OCI-LY1 (cell line): ENCODE measurements at regions not wholly inside any gene's neighbourhood (a gene's known extent, or its start where the extent isn't known, plus 50 kb on each side); places are given as distances from the start of the nearest gene placed in this dataset.

Experiments
- H2AFZ ChIP-seq: fragments of 200-600 bp; sonication (generic), shearing (Covaris generic); 2 replicates; pipeline ENCODE4 v1.6.0; 2014; ENCODE audit warnings: antibody characterized with exemption, mild to moderate bottlenecking, low read length
- H3F3A ChIP-seq: fragments of 200-600 bp; sonication (generic), shearing (Covaris generic); 2 replicates; pipeline ENCODE4 v1.6.0; 2014; ENCODE audit warnings: mild to moderate bottlenecking, antibody characterized with exemption, low read length, moderate library complexity; ENCODE audit not compliant: insufficient read depth
- H3K27ac ChIP-seq: fragments of 200-600 bp; sonication (generic); 2 replicates; pipeline ENCODE4 v1.5.1; 2014; ENCODE audit warnings: low read length, mixed run types, mild to moderate bottlenecking, low read depth; ENCODE audit not compliant: poor library complexity, severe bottlenecking
- H3K27me3 ChIP-seq: fragments of 200-600 bp; sonication (generic); 2 replicates; pipeline ENCODE4 v1.6.0; 2014; ENCODE audit warnings: antibody characterized with exemption, mild to moderate bottlenecking, low read length, moderate library complexity; ENCODE audit not compliant: insufficient read depth
- H3K36me3 ChIP-seq: fragments of 200-600 bp; sonication (generic); 2 replicates; pipeline ENCODE4 v1.6.1; 2014; ENCODE audit warnings: mild to moderate bottlenecking, antibody characterized with exemption, low read length, moderate library complexity, mixed read lengths; ENCODE audit not compliant: insufficient read depth
- H3K4me1 ChIP-seq: fragments of 200-600 bp; sonication (generic); 2 replicates; pipeline ENCODE4 v1.5.1; 2014; ENCODE audit warnings: mild to moderate bottlenecking, low read length, moderate library complexity; ENCODE audit not compliant: insufficient read depth, severe bottlenecking
- H3K4me2 ChIP-seq: fragments of 200-600 bp; sonication (generic), shearing (Covaris generic); 2 replicates; pipeline ENCODE4 v1.6.1; 2014; ENCODE audit warnings: low read length
- H3K4me3 ChIP-seq: fragments of 200-600 bp; sonication (generic); 2 replicates; pipeline ENCODE4 v1.5.1; 2014; ENCODE audit warnings: low read length, low read depth, mild to moderate bottlenecking, mixed read lengths; ENCODE audit not compliant: poor library complexity, severe bottlenecking
- H3K79me2 ChIP-seq: fragments of 200-600 bp; shearing (Covaris generic); 2 replicates; pipeline ENCODE4 v1.6.1; 2016; ENCODE audit warnings: mixed run types, low read length, mixed read lengths; ENCODE audit not compliant: insufficient read depth
- H3K9ac ChIP-seq: fragments of 200-600 bp; sonication (generic), shearing (Covaris generic); 2 replicates; pipeline ENCODE4 v1.6.1; 2014; ENCODE audit warnings: mild to moderate bottlenecking, low read length, mixed read lengths
- H3K9me2 ChIP-seq: fragments of 200-600 bp; sonication (generic), shearing (Covaris generic); 2 replicates; pipeline ENCODE4 v1.6.1; 2014; ENCODE audit warnings: low read depth, mild to moderate bottlenecking, low read length, mixed read lengths
- H3K9me3 ChIP-seq: fragments of 200-600 bp; shearing (Covaris generic); 2 replicates; pipeline ENCODE4 v1.6.1; 2014; ENCODE audit warnings: low read length, mixed read lengths
- H4K20me1 ChIP-seq: fragments of 200-600 bp; sonication (generic), shearing (Covaris generic); 2 replicates; pipeline ENCODE4 v1.6.0; 2016; ENCODE audit warnings: mild to moderate bottlenecking, low read length; ENCODE audit not compliant: insufficient read depth
- EZH2 ChIP-seq: fragments of 200-600 bp; sonication (generic), shearing (Covaris generic); IDR thresholded peaks from 2 replicates; pipeline ENCODE4 v1.8.0; 2017; ENCODE audit warnings: borderline replicate concordance, mixed run types, mild to moderate bottlenecking, antibody characterized with exemption, low read length, moderate library complexity, mixed read lengths
- TF ChIP-seq, protein P1 (sequence below): fragments of 200-600 bp; sonication (generic), shearing (Covaris generic); IDR thresholded peaks from 2 replicates; pipeline ENCODE4 v1.5.1; 2017; ENCODE audit warnings: mild to moderate bottlenecking, antibody characterized with exemption, low read length, moderate library complexity, mixed read lengths

DNA sequence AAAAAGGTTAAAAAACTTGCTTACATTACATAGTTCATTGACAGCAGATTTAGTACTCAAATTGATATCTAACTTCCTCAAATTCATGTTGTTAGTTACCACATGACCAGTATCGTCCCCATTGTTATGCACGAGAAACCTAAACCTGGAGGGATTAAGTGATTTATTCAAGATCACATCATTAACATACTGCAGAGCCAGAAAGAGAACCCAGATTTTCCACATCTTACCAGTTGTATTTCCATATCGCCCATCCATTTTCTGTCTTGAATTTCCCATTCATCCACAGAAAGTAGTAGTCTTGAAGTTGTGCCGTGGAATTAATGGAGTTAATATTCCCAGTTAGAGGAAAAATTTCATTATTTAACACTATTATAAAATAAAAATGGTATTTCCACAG, 512.0 kb downstream of the METTL4 start:
- Histone ChIP-seq H3K9me3 (no peaks in the 10 kb centered on the region), H3K4me2 (no peak overlapping the region), H3K36me3 (no peaks in the 10 kb centered on the region), H3K4me3 (no peak overlapping the region), H3K27me3 (no peaks in the 10 kb centered on the region), H3K4me1 (no peaks in the 10 kb centered on the region), H3K9me2 (no peaks in the 10 kb centered on the region), H3F3A (no peaks in the 10 kb centered on the region), H4K20me1 (no peaks in the 10 kb centered on the region), H3K79me2 (no peaks in the 10 kb centered on the region), H2AFZ (no peak overlapping the region), H3K9ac (no peak overlapping the region), H3K27ac (no peak overlapping the region)
- no peak for TF ChIP-seq EZH2
- TF ChIP-seq, protein P1, sequence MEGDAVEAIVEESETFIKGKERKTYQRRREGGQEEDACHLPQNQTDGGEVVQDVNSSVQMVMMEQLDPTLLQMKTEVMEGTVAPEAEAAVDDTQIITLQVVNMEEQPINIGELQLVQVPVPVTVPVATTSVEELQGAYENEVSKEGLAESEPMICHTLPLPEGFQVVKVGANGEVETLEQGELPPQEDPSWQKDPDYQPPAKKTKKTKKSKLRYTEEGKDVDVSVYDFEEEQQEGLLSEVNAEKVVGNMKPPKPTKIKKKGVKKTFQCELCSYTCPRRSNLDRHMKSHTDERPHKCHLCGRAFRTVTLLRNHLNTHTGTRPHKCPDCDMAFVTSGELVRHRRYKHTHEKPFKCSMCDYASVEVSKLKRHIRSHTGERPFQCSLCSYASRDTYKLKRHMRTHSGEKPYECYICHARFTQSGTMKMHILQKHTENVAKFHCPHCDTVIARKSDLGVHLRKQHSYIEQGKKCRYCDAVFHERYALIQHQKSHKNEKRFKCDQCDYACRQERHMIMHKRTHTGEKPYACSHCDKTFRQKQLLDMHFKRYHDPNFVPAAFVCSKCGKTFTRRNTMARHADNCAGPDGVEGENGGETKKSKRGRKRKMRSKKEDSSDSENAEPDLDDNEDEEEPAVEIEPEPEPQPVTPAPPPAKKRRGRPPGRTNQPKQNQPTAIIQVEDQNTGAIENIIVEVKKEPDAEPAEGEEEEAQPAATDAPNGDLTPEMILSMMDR = no peak

DNA sequence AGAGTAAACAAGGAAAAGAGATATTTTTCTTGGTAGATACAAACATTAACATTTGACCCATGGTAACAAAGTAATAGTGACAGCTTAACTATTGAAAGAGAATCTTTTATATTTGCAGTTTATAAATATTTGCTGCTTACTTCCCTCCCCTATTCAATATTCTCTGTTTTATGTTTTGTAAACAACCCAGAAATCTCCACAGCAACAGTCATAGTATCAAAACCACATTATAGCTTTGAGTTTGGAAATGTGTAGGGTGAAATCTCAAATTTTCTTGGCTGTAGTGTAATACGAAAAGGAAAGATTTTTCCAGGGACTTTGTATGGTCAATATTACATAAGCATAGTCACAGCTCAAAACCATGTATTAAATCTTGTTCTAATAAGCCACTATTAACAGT, 511.2 kb downstream of the METTL4 start:
- H4K20me1 ChIP-seq = no peaks in the 10 kb centered on the region
- no peak overlapping the region for H3K27ac ChIP-seq
- H3K4me1 ChIP-seq = no peaks in the 10 kb centered on the region
- H3K27me3 ChIP-seq = no peaks in the 10 kb centered on the region
- no peaks in the 10 kb centered on the region for H3K36me3 ChIP-seq
- no peaks in the 10 kb centered on the region for H3F3A ChIP-seq
- no peak overlapping the region for H3K4me3 ChIP-seq
- no peaks in the 10 kb centered on the region for H3K9me3 ChIP-seq
- H3K4me2 ChIP-seq = no peak overlapping the region
- no peak overlapping the region for H2AFZ ChIP-seq
- no peaks in the 10 kb centered on the region for H3K79me2 ChIP-seq
- no peak overlapping the region for H3K9ac ChIP-seq
- H3K9me2 ChIP-seq = no peaks in the 10 kb centered on the region
- TF ChIP-seq, protein P1 = no peak
- TF ChIP-seq EZH2 = no peak

DNA sequence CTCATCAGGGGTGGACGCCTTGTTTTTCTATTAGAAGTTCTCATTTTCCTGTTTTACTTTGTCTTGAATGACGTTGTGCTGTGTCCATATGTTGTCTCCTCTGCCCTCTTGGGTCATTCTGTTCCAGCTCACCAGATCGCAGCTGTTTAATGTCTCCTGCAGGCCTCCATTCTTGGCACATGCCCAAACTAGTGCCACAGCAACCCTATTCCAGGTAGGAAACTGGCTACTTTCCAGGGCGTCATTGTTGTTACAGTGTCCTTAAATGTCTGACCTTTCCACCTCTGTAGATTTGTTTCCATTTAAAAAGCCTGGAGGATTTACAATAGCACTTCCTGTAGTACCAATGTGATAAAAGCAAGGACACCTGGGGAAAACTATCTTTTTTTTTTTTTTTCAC, 500.7 kb downstream of the METTL4 start:
- no peaks in the 10 kb centered on the region for H3K36me3 ChIP-seq
- no peaks in the 10 kb centered on the region for H3F3A ChIP-seq
- no peaks in the 10 kb centered on the region for H3K4me1 ChIP-seq
- no peak overlapping the region for H3K4me3 ChIP-seq
- no peak overlapping the region for H3K27ac ChIP-seq
- H3K4me2 ChIP-seq = no peak overlapping the region
- H2AFZ ChIP-seq = no peak overlapping the region
- H3K27me3 ChIP-seq = no peaks in the 10 kb centered on the region
- no peak overlapping the region for H3K9ac ChIP-seq
- H3K9me2 ChIP-seq = no peaks in the 10 kb centered on the region
- H3K79me2 ChIP-seq = no peaks in the 10 kb centered on the region
- no peaks in the 10 kb centered on the region for H3K9me3 ChIP-seq
- TF ChIP-seq, protein P1 = no peak
- TF ChIP-seq EZH2 = no peak
- H4K20me1 ChIP-seq = no peaks in the 10 kb centered on the region
